ENCODE measurements at regions not wholly inside any gene's neighbourhood (a gene's known extent, or its start where the extent isn't known, plus 50 kb on each side); places are given as distances from the start of the nearest gene placed in this dataset.
"Not testable (repeated sequence)": the region's sequence is repeated elsewhere in the genome, so short reads cannot be mapped to it uniquely, and the experiment has no call there.

DNA sequence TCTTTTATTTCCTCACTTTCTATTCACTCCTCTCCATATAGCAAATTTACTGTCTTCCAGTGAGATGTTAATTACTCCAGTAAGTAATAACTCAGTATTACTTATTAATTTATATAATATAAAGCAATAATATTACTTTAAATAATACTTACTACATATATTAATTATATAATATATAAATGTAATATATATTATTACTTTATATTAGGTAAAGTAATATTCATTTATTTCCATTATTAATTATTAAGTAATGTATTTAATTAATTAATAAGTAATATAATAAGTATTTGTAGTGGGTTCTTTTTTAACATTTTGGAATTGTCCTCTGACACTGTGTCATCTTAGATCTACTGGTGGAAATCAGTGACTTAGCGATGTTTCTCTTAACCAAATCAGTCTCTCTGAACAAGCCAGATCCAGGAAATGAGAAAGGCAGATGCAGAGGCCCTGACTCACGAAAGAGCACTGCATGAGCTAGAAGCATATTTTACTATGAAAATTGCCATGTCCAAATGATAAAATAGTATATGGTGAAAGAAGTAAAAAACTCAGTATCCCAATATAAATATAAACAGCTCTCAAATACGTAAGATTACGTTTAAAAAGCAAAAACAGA is 115.9 kb downstream of the DSEL start:
- H2AFZ ChIP-seq (ENCODE audit: low read depth, low read length, severe bottlenecking): no peak overlapping the region

GRCh38 chr18:67386032-67386431 is 130.5 kb downstream of the DSEL start:
- no peaks in the 10 kb centered on the region for H3K9me3 ChIP-seq (ENCODE audit: insufficient read depth, low read length)
- H3F3A ChIP-seq (ENCODE audit: insufficient read depth): no peaks in the 10 kb centered on the region
- H3K4me3 ChIP-seq (ENCODE audit: insufficient read depth, low read length, poor library complexity, severe bottlenecking): no peak overlapping the region
- H3K9me2 ChIP-seq (replicated peaks; ENCODE audit: insufficient read depth, low read length): no peaks in the 10 kb centered on the region; the same call in 1 of the 2 replicates
- H3K27me3 ChIP-seq (ENCODE audit: low read length): no peaks in the 10 kb centered on the region
- H3K9ac ChIP-seq (ENCODE audit: low read length): no peak overlapping the region
- no peak overlapping the region for H3K4me2 ChIP-seq (ENCODE audit: low read depth, low read length, poor library complexity, severe bottlenecking)
- no peak overlapping the region for H2AFZ ChIP-seq (ENCODE audit: low read depth, low read length, severe bottlenecking)
- no peaks in the 10 kb centered on the region for H4K20me1 ChIP-seq (ENCODE audit: low read depth, low read length)
- no peaks in the 10 kb centered on the region for H3K79me2 ChIP-seq (ENCODE audit: insufficient read depth, low read length)
- TF ChIP-seq, protein P1, sequence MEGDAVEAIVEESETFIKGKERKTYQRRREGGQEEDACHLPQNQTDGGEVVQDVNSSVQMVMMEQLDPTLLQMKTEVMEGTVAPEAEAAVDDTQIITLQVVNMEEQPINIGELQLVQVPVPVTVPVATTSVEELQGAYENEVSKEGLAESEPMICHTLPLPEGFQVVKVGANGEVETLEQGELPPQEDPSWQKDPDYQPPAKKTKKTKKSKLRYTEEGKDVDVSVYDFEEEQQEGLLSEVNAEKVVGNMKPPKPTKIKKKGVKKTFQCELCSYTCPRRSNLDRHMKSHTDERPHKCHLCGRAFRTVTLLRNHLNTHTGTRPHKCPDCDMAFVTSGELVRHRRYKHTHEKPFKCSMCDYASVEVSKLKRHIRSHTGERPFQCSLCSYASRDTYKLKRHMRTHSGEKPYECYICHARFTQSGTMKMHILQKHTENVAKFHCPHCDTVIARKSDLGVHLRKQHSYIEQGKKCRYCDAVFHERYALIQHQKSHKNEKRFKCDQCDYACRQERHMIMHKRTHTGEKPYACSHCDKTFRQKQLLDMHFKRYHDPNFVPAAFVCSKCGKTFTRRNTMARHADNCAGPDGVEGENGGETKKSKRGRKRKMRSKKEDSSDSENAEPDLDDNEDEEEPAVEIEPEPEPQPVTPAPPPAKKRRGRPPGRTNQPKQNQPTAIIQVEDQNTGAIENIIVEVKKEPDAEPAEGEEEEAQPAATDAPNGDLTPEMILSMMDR (IDR thresholded peaks at IDR 0.05; ENCODE audit: insufficient read depth, low read length, poor library complexity, severe bottlenecking): no peak
- no peak for TF ChIP-seq EZH2phosphoT487 (conservative IDR thresholded peaks at IDR 0.05; ENCODE audit: low read length)
- no peaks in the 10 kb centered on the region for H3K36me3 ChIP-seq (ENCODE audit: low read length)
- H3K27ac ChIP-seq (ENCODE audit: low read depth, low read length): no peak overlapping the region

More for the DNA sequence above, 115.9 kb downstream of the DSEL start:
- no peaks in the 10 kb centered on the region for H3K9me3 ChIP-seq (ENCODE audit: insufficient read depth, low read length)
- no peaks in the 10 kb centered on the region for H3K27me3 ChIP-seq (ENCODE audit: low read length)
- no peaks in the 10 kb centered on the region for H3K9me2 ChIP-seq (replicated peaks; ENCODE audit: insufficient read depth, low read length)
- H4K20me1 ChIP-seq (ENCODE audit: low read depth, low read length): no peaks in the 10 kb centered on the region
- TF ChIP-seq EZH2phosphoT487 (conservative IDR thresholded peaks at IDR 0.05; ENCODE audit: low read length): no peak
- TF ChIP-seq, protein P1 (IDR thresholded peaks at IDR 0.05; ENCODE audit: insufficient read depth, low read length, poor library complexity, severe bottlenecking): no peak
- no peak overlapping the region for H3K4me2 ChIP-seq (ENCODE audit: low read depth, low read length, poor library complexity, severe bottlenecking)
- no peak overlapping the region for H3K9ac ChIP-seq (ENCODE audit: low read length)
- no peak overlapping the region for H3K27ac ChIP-seq (ENCODE audit: low read depth, low read length)
- H3K4me3 ChIP-seq (ENCODE audit: insufficient read depth, low read length, poor library complexity, severe bottlenecking): no peak overlapping the region
- no peaks in the 10 kb centered on the region for H3F3A ChIP-seq (ENCODE audit: insufficient read depth)
- H3K79me2 ChIP-seq (ENCODE audit: insufficient read depth, low read length): no peaks in the 10 kb centered on the region
- no peaks in the 10 kb centered on the region for H3K36me3 ChIP-seq (ENCODE audit: low read length)

- H3K27me3 ChIP-seq (ENCODE audit: low read length): no peaks in the 10 kb centered on the region
- H3K36me3 ChIP-seq (ENCODE audit: low read length): no peaks in the 10 kb centered on the region
- no peaks in the 10 kb centered on the region for H3K79me2 ChIP-seq (ENCODE audit: insufficient read depth, low read length)
- no peak overlapping the region for H3K4me2 ChIP-seq (ENCODE audit: low read depth, low read length, poor library complexity, severe bottlenecking)
- H4K20me1 ChIP-seq (ENCODE audit: low read depth, low read length): no peaks in the 10 kb centered on the region
- no peaks in the 10 kb centered on the region for H3K9me3 ChIP-seq (ENCODE audit: insufficient read depth, low read length)
- no peak overlapping the region for H3K9ac ChIP-seq (ENCODE audit: low read length)
- H3K9me2 ChIP-seq (replicated peaks; ENCODE audit: insufficient read depth, low read length): no peaks in the 10 kb centered on the region; the same call in 1 of the 2 replicates
- no peak overlapping the region for H3K4me3 ChIP-seq (ENCODE audit: insufficient read depth, low read length, poor library complexity, severe bottlenecking)
- H3K27ac ChIP-seq (ENCODE audit: low read depth, low read length): no peak overlapping the region
- TF ChIP-seq, protein P1 (IDR thresholded peaks at IDR 0.05; ENCODE audit: insufficient read depth, low read length, poor library complexity, severe bottlenecking): no peak
- TF ChIP-seq EZH2phosphoT487 (conservative IDR thresholded peaks at IDR 0.05; ENCODE audit: low read length): no peak
- no peaks in the 10 kb centered on the region for H3F3A ChIP-seq (ENCODE audit: insufficient read depth)
- H2AFZ ChIP-seq (ENCODE audit: low read depth, low read length, severe bottlenecking): no peak overlapping the region
These were observed 131.1 kb downstream of the DSEL start for GRCh38 chr18:67385455-67385854.

GRCh38 chr18:67384057-67384456 is 132.5 kb downstream of the DSEL start:
- not testable (repeated sequence) for H3K9ac ChIP-seq (ENCODE audit: low read length); H3K9me3 ChIP-seq (ENCODE audit: insufficient read depth, low read length); H3K4me3 ChIP-seq (ENCODE audit: insufficient read depth, low read length, poor library complexity, severe bottlenecking); H3K4me2 ChIP-seq (ENCODE audit: low read depth, low read length, poor library complexity, severe bottlenecking); H3K36me3 ChIP-seq (ENCODE audit: low read length); H3K9me2 ChIP-seq (replicated peaks; ENCODE audit: insufficient read depth, low read length); H2AFZ ChIP-seq (ENCODE audit: low read depth, low read length, severe bottlenecking); H3F3A ChIP-seq (ENCODE audit: insufficient read depth); H3K27ac ChIP-seq (ENCODE audit: low read depth, low read length); H3K79me2 ChIP-seq (ENCODE audit: insufficient read depth, low read length); H3K27me3 ChIP-seq (ENCODE audit: low read length); H4K20me1 ChIP-seq (ENCODE audit: low read depth, low read length)

All from SU-DHL-6 (cell line).